GM18499 (cell line): ENCODE measurements at regions not wholly inside any gene's neighbourhood (a gene's known extent, or its start where the extent isn't known, plus 50 kb on each side); places are given as distances from the start of the nearest gene placed in this dataset.
A peak's percentile ranks its signal among the peaks of the same experiment; 100 is the strongest.
"Not testable (repeated sequence)": the region's sequence is repeated elsewhere in the genome, so short reads cannot be mapped to it uniquely, and the experiment has no call there.

Experiments
- ATAC-seq: cut with Tn5 transposase; IDR thresholded peaks from one replicate; pipeline ENCODE4 v1.9.1; 2021; ENCODE audit warnings: moderate number of reproducible peaks; ENCODE audit not compliant: insufficient read depth, unreplicated experiment

DNA sequence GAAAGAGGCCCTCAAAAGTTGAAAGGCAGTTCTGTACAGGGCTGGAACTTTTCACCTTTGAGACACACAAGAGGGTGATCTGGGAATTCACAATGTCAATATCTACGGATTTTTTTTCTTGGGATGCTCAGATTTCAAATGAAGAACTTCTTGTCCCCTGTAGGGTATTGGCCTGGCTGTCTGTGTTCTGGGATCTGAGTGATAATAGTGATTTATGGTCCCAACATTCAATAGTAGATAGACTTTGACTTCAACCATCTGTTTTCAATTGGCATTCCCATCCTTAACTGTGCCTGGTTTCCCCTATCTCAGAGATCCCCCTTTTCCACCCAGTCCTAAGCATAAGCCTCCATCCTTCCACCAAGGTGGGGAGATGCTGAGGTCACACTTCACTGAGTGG is 274.1 kb downstream of the COG6 start:
- ATAC-seq = no peak

DNA sequence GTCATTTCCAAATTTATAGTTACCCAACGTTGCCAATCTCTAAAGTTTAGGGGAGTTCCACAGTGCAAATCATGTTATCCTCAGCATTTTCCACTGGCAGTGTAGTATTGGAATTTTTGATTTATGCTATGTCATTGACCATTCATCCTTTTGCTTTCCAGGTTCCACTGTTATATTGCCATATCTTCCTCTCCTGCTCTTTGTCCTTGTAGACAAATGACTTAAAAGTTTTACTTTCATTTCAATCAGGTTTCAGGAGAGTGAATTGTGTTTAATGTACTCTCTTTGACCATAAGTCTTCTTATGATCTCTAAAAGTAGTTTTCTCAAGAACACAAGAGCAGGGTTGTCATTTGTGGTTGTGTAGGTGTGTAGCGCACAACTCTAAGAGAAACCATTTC is 274.6 kb downstream of the COG6 start:
- no peak for ATAC-seq

DNA sequence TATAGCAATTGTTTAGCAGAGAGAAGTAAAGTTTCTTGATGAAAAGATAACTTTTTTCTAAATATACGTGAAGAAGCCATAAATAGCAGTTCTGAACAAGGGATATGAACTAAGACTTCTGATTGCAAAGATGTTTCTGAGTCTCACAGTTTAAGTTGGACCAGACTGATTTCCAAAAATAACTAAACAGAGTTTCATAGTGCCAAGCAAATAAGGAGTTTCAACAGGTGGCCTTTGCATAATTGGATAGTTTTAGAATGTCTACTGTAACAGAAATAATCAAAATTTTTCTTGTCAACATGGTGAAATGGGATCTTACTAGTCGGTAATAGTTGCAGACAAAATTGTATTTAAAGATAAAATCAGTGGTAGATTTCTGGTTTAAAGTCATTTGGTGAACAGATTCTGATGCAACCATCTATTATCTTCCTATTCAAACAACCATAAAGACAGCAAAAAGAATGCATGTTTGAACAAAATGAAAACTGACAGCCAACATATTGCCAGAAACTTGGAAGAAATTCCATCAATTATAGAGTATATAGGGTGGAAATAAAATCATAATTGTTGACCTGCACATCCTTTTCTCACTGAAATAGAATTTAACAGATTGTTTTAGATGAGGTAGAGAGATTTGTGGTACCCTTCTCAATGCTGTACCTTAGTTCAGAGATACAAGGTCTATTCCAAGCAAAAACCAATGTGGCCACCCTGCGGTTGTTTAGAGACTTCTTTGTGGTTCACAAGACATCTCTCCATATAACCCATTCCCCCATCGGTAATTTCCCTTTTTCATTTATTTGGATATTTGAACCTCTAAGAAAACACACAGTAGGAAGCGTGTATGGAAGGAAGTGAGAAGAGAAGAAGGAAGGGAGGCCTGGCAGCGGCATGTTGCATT is 275.3 kb downstream of the COG6 start:
- ATAC-seq = no peak

DNA sequence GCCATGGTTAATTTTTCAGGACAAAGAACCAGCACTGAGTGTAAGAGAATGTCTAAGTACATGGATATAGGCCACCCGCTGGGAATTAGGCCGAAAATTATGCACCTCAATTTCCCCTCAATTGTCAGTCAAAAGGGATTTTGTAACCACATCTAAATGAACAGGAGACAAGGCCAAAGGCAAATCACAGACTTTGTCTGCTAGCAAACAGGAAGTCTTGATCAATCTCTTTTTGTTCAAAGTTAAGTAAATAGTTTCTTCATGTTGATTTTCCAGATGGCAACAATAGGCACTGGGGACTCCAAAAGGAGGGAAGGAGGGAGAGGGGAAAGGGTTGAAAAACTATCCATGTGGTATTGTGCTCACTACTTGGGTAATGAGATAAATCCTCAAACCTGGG is 276.0 kb downstream of the COG6 start:
- no peak for ATAC-seq

DNA sequence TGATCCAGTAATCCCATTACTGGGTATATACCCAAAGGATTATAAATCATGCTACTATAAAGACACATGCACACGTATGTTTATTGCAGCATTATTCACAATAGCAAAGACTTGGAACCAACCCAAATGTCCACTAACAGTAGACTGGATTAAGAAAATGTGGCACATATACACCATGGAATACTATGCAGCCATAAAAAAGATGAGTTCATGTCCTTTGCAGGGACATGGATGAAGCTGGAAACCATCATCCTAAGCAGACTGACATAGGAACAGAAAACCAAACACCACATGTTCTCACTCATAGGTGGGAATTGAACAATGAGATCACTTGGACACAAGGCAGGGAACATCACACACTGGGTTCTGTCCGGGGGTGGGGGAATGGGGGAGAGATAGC is 277.1 kb downstream of the COG6 start:
- ATAC-seq = not testable (repeated sequence)

DNA sequence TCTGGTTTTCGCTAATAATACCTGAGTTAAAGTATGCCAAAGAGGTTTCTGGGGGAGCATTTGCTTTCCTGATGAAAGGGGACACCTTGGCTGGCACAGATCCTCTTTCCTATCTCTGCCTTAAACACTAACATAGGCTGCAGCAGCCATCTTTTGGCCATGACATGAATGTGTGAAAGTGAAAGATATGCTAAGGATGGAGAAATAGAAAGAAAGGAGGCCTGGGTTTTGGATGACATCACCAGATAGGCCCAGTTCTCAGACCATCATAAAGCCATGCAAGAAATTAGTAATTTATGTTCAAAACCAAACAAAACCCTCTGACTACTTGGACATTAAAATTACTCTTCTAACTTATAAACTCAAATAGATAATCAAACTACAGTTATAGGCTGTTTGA is 279.7 kb downstream of the COG6 start:
- no peak for ATAC-seq

DNA sequence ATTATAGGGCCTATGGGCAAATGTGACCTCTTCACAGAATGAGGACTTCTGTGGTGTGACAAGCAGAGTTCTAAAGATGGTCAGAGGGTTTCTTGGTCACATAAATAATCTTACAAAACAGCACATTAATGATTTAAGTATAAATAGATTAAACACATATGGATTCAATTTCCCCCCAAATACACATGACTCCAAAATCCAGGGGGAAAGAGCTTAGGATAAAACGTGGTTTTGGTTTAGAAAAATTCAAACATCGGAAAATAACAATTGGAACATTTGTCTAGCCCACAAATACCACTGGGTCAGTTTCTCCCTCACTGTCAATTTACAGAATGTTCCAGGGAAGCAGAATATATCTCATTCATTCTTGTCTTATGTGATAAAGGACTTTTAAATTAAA is 283.1 kb downstream of the COG6 start:
- ATAC-seq = no peak

DNA sequence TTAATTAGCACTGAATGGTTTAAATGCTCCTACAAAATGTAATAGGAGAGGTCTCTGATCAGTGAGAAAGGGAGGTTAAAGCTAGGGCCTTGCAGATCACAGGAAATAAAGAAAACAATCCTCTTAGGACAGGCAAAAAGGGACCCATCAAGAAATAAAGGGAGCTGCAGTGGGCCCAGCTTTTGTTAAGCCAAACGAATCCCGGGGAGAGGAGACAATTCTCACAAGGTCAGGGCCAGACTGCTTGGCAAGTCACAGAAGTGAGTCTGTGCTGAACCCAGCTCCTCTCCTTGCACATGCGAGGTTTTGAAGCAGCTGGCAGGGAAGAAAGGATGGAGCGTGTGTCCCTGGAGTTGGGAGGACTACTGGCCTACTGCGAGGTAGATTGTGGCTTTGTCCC is 285.8 kb downstream of the COG6 start:
- no peak for ATAC-seq

DNA sequence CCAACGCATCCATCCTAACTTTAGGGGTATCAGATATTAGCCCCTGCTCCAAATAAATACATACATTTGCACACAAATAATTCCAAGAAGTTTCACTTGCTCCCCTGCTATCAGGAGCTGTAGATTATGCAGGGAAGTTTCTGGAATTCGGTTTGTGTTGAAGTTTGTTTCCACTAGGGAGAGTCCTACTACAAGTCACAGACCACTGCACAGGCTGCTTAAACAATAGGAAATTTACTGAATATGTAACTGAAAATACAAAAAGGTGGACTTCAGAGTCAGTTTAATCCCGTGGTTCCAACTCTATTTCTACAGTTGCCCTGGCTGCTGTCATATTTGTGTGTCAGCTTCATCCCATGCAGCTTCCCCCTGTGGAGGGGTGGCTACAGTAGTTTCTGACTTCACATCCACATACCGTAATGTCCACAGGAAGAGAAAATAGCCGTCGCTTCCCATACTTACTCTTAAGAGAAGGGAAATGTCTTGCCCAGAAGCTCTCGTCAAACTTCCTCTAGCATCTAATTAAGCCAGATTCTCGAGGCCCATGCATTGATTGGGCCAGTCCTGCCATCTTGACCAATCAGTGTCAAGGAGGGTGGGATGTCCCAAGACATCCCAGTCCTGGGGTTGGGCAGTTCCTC is 286.6 kb downstream of the COG6 start:
- no peak for ATAC-seq

DNA sequence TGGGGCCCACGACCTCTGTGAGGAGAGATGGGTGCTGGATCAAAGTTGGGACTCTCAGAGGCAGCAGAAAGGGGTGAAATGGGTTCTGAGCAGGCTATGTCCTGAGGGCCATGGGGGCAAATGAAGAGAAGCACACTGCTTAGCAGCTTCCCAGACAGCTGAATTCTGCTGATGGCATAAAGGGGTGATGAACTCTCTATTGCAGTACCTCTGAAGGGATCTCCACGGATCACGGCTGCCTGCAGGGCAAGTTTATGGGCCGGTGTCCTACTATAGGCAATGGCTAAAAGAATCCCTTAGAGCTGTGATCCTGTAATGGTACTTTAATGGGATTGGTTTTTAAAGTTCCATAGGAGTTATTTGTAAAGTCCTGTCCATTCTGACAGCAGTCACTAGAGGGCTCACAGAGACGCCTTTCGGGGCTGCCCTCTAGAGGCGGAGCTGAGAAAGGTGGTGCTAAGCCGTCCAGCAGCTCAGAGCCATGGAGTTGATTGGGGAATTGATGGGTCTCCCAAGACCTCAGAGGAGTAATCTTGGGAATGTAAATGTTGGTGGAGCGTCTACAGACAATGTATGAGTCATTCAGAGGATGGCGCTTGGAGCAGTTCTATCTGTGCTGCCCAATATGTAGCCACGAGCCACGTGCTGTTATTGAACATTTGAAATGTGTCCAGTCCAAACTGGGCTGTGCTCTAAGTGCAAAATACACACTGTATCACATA is 287.3 kb downstream of the COG6 start:
- ATAC-seq = no peak

DNA sequence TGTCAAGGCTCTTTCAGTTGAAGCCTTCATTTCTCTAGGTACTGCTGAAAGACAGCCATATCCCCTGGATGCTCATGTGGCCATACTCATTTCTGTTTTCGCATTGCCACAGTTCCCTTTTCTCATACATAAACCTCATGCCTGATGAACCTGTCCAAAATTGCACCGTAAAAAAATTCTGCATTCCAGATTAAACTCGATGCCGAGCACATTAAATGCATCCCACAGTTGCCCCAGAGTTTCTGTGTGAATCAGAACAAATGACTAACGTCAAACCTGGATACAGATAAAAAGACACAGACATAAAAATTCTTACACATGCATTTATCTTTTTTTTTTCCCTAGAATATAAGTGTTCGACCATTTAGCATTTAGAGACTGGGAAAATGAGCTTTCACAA is 288.2 kb downstream of the COG6 start:
- ATAC-seq = no peak

DNA sequence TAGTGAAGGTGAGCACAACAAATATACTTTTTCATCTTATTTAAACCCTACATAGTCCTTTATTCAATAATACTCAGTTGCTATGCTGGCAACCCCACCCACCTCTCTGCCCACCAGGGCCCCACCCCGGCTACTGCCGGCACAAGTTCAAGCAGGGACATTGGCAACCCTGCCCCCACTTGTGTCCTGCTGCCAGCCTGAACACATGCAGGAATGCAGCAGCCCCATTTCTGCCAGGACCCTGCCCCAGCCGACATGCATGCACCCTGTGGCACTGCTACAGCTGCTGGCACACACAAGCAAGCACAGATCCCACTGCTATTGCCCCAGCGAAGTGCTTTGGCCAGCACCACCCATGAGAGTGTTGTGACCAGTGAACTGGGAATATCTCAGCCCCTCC is 289.8 kb downstream of the COG6 start:
- ATAC-seq = no peak

DNA sequence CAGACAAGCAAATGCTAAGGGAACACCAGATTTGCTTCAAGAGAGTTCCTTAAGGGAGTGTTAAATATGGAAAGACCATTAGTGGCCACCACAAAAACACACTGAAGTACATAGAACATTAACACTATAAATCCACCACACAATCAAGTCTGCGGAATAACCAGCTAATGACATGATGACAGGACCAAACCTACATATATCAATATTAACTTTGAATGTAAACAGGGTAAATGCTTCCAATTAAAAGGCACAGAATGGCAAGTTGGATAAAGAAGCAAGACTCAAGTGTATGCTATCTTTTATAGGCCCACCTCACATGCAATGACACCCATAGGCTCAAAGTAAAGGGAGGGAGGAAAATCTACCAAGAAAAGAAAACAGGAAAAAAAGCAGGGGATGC is 291.3 kb downstream of the COG6 start:
- no peak for ATAC-seq

DNA sequence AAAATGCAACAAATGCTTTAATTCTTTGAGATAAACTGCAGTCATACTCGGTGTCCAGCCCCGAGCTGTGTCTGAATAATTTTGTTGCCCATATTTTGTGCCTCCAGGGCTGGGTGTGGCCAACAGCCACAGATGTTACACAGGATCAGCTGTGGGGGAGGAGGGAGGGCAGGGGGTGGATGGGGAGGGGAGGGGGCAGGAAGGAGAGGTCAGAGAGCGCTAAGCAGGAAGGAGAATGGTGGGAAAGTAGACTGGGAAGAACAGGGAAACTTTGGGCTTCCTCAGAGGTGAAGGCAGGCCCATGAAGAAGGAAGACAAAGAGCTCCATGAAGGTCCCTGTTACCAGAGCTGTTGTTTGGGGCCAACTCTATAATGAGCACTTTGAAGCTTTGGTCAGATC is 295.8 kb downstream of the COG6 start:
- no peak for ATAC-seq

DNA sequence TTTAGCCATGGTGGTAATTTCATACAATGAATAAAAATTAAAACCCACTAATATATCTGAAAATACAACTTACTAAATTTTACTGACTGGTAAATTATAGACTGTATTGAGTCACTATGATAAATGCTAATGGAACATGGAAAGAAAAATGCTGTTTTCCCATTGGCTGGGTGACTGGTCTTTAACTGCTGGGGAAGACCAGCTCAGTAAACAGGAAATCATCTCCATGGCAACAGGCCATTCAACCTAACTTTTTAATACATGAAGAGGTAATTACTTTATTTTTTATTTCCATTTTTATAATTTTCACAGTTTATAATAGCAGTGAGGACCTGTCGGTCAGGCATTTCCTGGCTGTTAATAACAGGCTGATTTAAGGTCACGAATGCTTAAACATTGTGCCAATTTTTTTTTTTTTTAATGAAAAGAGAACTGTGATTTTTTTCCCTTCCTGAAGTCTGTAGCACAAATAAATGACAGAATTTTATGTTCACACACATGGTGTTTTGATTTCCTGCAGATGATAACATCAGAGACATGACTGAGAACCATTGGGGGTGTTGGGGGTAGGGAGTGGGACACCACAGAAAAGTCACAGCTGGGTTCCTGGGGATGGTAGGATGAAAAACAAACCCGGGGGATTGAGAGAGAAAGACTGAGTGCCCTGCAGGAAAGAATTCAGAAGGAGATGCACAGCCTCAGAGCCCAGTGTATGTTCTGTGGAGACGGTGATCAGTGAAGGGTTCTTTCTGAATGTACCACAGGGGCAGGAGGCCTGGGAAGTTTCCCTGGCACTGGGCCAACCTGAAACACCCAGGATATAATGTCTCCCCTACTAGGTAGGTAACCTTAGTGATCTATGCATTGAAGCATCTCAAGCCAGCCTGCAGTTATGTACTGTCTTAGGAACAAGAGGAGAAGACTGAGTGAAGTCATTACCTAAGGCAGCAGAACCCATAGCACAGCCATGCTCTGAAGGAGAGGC is 297.1 kb downstream of the COG6 start:
- no peak for ATAC-seq

DNA sequence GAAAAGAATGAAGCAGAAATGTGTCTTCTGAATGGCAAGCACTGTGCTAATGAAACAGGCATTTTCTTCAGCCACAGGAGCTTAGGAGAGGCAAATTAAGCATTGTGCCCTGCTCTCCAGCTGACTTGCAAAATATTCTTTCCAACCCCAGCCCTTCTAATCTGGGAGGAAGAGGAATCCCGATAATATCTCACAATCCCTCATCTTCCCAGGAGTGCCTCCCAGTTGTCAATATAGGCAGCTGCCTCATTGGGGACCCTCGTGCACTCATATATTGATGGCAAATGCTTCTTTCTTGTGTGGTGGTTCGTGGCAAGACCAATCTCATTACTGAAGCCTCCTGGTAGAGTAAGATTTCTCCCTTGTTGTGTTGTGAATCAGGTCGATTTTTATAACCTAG is 299.0 kb downstream of the COG6 start:
- no peak for ATAC-seq

DNA sequence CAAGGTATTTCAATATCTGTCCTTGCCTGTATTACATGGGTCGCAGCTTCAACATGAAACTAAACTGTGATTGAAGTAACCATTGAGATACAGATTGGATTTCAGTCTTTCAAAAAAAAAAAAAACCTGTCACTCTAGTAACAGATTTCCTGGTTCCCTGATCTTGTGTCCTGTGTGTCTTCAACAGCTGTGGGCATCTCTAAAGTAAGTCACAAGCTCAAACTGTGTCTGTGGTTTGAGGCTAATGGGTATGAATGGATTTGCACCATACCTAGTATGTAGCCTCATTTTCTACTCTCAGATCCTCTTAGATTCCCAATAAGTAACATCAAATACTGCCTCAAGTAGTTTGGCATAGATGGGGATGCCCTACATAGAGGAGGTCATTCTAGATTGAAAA is 300.1 kb downstream of the COG6 start:
- ATAC-seq = peak; percentile 2

DNA sequence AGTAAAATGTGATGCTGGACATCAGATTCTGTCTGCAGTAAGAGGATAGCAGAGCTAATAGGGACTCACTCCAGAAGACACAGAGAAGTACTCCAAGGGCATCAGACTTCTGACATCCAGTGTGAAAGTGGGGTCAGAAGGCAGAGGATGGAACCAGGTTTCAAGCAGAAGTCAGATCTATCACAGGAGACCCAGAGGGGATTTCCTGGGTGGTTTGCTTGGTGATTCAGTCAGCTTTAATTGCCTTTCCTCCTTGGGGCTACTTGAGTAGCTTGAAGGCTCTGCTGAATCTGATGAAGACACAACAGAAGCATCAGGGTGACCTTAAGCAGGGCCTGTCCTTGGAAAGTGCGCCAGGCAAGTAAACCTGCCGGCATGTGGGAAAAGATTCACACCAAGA is 300.6 kb downstream of the COG6 start:
- ATAC-seq = peak; percentile 86

DNA sequence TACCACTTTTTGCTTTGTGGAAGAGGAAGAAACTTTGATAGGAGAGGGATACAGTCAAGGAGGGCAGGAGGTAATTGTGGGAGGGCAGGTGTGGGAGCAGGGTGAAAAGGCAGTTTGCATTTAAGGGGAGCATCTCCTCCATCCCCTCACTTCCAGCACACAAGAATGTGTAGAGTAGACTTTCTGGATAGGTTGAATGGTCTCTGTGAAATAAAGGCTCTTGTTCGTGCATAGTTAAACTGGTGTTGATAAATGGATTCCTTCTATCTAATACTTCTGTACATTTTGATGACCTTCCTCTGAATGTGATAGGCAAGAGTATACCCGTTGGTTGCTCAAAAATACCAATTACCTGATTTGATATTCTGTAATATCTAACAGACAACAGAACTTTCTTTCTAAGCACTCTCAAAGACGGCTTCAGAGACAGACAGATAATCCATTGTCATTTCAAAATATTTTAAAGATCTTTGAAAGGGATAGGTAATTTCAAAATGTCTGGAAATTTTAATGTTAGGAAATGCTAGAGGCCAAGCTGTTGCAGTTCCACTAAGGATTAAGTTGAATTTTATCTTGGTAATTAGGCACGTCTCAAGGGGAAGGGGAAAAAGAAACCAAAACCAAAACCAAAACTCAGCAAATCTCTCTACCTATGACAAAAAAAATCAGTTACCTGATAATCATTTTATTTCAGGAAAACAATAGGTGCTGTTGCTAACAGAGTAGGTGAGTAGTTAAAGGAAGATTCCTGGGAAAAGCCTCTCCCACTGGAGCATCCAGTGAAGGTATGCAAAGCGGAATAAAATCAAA is 302.6 kb downstream of the COG6 start:
- no peak for ATAC-seq
